GM18520 (cell line): ENCODE measurements at regions not wholly inside any gene's neighbourhood (a gene's known extent, or its start where the extent isn't known, plus 50 kb on each side); places are given as distances from the start of the nearest gene placed in this dataset.
"Not testable (repeated sequence)": the region's sequence is repeated elsewhere in the genome, so short reads cannot be mapped to it uniquely, and the experiment has no call there.

Source experiments
- ATAC-seq: cut with Tn5 transposase; IDR thresholded peaks from one replicate; pipeline ENCODE4 v1.9.1; 2021; ENCODE audit not compliant: unreplicated experiment

DNA sequence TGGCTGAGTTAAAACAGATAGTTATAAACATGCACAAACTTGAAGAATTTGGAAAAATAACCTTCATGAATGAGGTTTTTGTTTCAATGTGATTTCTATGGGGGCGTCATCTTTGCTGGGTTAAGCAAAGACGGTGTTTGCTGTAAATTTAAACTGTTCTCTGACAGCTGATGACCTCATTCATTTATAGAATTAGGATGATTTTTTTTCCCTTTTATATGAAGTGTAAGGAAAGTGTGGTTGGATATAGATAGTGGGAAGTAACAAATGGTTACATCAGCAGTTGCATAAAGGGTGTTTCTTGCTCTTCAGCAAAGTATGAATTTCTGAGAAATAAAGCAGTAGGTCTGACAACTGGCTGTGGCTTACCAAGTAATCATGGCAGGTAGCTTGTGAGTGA is 137.2 kb upstream of the CENPW start:
- no peak for ATAC-seq

DNA sequence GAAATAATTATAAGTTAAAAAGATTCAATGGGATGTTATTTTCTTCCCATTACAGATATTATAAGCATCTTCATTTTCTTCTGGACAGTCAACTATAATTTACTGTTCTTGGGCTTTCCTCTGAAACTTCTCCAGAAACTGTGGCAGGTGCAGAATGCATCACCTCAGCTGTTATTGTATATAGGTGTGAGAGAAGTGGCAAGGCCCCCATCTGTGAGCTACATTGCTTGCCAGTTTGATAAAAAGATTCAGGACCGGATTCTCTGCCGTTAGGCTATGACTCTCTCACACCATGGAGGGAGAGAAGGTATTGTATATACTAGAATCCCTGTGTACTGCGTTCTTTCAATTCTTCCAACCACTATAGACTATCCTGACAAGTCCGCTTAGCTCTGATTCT is 135.8 kb upstream of the CENPW start:
- ATAC-seq = no peak

GRCh38 chr6:126204598-126204997 is 135.3 kb upstream of the CENPW start:
- ATAC-seq = no peak

GRCh38 chr6:126206504-126207246 is 133.2 kb upstream of the CENPW start:
- no peak for ATAC-seq

GRCh38 chr6:126210398-126211075 is 129.4 kb upstream of the CENPW start:
- no peak for ATAC-seq

GRCh38 chr6:126217497-126217896 is 122.4 kb upstream of the CENPW start:
- ATAC-seq = no peak

DNA sequence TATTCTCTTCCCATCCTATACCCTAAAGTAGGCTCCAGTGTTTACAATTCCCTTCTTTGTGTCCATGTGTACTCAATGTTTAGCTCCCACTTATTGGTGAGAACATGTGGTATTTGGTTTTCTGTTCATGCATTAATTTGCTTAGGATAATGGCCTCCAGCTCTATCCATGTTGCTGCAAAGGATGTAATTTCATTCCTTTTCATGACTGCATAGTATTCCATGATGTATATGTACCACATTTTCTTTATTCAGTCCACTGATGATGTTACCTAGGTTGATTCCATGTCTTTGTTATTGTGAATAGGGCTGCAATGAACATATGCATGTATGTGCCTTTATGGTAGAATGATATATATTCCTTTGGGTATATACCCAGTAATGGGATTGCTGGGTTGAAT is 119.0 kb upstream of the CENPW start:
- not testable (repeated sequence) for ATAC-seq

- ATAC-seq = no peak
Observed at GRCh38 chr6:126227833-126228702, 111.8 kb upstream of the CENPW start.

DNA sequence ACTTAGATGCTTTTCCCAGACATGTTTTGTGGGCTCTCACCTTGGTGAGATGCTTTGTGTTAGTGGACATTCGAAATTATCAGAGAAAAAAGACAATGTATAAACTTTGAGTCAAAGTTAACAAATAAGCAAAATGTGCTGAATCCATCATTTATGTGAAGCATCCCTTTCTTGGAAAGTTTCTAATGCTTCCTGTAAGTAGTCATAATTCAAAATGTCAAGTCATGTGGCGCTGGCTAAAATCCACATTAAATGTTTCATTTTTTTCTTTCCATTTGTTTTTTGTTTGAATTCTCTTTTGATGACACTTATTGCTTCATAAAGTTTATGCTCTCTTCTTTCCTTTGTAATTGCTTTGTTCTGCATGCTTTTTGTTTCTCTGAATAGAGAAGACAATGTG is 107.2 kb upstream of the CENPW start:
- ATAC-seq = no peak

- ATAC-seq = no peak
Observed at GRCh38 chr6:126233192-126233591, 106.7 kb upstream of the CENPW start.

DNA sequence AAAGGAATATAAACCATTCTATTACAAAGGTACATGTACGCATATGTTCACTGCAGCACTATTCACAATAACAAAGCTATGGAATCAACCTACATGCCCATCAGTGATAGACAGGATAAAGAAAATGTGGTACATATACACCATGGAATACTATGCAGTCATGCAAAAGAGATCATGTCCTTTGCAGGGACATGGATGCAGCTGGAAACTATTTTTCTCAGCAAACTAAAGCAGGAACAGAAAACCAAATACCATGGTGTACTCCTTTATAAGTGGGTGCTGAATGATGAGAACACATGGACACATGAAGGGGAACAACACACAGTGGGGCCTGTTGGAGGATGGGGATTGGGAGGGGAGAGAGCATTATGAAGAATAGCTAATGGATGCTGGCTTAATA is 104.6 kb upstream of the CENPW start:
- no peak for ATAC-seq

DNA sequence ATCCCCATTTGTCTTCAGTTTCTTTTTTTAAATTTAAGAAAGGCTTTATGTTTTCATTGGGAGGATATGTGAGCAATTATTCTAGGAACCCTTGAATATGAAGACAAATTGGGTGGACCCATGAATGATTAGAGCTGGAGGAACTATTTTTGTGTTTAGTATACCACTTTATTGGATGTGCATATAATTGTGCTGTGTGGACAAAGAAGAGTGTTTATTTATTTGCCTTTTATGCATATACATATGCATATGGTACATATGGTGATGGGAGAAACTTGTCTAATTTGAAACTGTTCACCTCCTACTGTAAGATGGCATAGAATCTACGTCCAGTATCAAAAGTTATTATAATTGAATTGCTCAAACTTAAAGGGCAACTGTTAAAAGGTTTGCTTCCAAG is 94.8 kb upstream of the CENPW start:
- no peak for ATAC-seq

GRCh38 chr6:126252154-126252553 is 87.8 kb upstream of the CENPW start:
- no peak for ATAC-seq

DNA sequence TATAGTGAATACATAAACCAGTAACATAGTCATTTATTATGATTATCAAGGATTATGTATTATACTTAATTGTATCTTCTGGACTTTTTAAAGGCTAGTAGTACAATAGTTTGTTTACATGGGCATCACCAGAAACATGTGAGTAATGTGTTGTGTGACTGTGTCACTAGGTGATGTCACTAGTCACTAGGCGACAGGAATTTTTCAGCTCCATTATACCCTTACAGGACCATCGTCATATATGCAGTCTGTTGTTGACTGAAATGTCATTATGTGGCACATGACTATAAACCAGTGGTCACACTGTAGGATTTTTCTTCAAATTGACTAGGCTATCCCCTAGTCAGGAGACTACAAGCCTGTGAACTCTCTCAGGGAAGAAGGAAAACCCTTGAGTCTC is 86.5 kb upstream of the CENPW start:
- ATAC-seq = no peak

- ATAC-seq = no peak
Observed at GRCh38 chr6:126258150-126258549, 81.8 kb upstream of the CENPW start.

DNA sequence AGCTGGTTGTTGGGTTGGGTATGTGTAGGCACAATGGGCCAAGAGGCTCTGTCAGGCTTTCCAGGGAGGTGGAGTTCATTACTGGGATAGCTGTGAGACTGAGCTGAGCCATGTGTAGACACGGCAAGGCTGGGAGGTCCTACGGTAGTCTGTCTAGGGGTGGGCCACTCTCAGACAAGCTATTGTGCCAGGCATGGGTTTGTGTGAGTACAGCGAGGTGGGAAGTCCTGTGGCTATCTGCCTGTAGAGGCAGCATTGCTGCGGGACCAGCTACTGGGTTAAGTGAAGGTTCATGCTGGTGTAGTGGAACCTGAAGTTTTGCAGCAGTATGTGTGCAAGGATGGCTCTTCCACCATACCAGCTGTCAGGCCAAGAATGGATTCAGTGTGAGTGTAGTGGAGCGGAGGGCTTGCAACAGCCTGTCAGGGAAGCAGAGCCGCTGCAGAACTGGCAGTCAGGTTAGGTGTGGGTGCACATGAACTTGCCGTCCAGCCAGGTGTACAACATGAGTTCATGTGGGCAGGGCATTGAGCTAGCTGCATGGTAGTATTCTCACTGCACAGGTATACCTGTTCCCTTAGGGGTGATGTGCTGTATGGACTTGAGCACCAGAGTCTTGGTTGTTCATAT is 78.0 kb upstream of the CENPW start:
- no peak for ATAC-seq

GRCh38 chr6:126264265-126264664 is 75.7 kb upstream of the CENPW start:
- no peak for ATAC-seq

DNA sequence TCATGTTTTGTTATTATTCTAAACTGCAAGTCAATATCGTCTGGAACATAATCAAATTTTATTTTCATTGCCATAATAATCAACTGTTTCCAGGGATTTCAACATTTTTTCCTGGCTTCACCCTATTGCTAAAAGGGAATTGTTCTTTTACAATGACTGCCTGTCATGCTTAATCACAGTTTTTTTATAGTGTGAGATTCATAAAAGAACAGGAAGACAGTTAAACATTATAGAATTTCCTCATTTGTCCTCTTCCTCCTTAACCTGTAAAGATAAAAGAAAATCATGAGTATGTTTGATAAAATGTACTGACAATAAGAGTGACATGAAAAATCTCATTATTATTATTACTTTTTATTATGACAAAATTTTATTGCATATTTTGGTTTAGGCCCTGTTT is 73.3 kb upstream of the CENPW start:
- ATAC-seq = no peak

DNA sequence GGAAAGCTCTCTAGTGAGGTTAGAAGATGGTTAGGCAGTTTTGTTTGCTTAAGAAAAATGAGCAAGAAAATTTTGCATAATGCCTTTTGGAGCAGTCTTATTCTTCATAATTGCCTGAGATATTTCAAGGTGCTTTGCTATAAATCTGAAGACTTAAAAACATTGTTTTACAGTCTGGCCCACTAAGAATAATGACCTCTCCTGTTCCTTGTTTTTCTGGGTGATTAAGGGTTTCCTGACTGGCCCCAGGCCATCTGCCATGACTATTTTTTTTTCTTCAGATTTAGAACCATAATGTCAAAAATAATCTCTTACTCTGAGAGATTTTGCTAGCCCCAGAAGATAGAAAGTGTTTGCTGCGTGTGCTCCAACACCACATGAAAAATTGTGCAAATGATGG is 72.3 kb upstream of the CENPW start:
- ATAC-seq = no peak

DNA sequence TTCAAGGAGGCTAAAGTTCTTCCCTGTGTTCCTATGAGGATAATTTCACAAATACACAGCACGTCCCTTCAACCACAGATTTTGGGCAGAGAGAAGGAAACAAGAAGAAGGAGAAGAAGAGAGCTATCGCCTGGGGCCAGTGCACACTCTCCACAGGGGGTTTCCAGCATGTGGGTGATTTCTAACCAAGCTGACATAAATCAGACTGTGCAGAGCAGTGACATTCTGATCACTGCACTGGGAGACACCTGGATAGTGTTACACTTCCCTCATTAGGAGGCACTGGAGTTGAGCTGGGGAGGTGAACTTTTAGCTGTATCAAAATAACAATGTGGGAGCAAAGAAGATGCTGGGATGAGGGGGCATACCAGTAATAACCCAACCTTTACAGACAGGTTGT is 71.8 kb upstream of the CENPW start:
- ATAC-seq = peak; percentile 85

DNA sequence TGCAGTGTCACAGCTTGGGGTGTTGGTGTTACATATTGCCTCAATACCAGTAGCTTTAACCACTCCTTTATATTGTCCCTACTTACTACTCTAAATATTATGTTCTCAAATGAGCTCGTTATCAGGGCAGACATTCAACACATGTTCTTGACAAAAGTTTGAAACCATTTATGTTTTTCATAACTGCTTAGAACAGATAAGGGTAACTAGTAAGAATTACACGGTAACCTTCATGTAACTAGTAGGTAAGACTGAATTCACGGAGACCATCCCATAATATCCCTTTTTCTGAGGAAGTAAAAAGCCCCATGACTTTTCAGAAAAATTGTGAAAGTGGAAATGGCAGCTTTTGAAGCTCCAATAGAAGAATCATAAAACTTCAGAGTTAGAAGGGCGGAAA is 59.6 kb upstream of the CENPW start:
- no peak for ATAC-seq
